PC-3 (cell line): ENCODE measurements at regions not wholly inside any gene's neighbourhood (a gene's known extent, or its start where the extent isn't known, plus 50 kb on each side); places are given as distances from the start of the nearest gene placed in this dataset.

Source experiments
- ATAC-seq: fragments of 200-7000 bp; cut with Tn5 transposase; 2 replicates; pipeline ENCODE4 v1.9.1; 2020; ENCODE audit warnings: mild to moderate bottlenecking, moderate library complexity
- BruUV-seq: library from RNA; stranded (reverse); fragments of 400-500 nt; replicated peaks from 2 replicates; lab custom pipeline; 2021; lab: Mats Ljungman, UMichigan
- CTCF ChIA-PET: fragments of 300-600 bp; sonication (Branson Sonifier 250); formaldehyde crosslinking; loops from one replicate; lab custom pipeline; 2022; ENCODE audit warnings: antibody characterized with exemption; lab: Charles Lee
- POLR2A ChIA-PET: fragments of 300-600 bp; sonication (Branson Sonifier 250); formaldehyde crosslinking; loops from one replicate; lab custom pipeline; 2022; ENCODE audit warnings: antibody characterized with exemption; ENCODE audit not compliant: unreplicated experiment; lab: Charles Lee
- DNase-seq: peaks from one replicate; pipeline ENCODE4 v3.0.0-alpha.2; 2015
- H2AFZ ChIP-seq: fragments of 300-600 bp; sonication (generic); 2 replicates; pipeline ENCODE4 v1.6.0; 2016; ENCODE audit warnings: antibody characterized with exemption, low read length
- H3F3A ChIP-seq: fragments of 300-600 bp; sonication (generic); one replicate; pipeline ENCODE4 v1.6.0; 2017; ENCODE audit warnings: antibody characterized with exemption, low read length, control low read depth, mild to moderate bottlenecking; ENCODE audit not compliant: unreplicated experiment
- H3K27ac ChIP-seq: fragments of 300-600 bp; sonication (generic); 2 replicates; pipeline ENCODE4 v1.5.1; 2016; ENCODE audit warnings: mild to moderate bottlenecking, low read length
- H3K27me3 ChIP-seq: fragments of 300-600 bp; sonication (generic); 2 replicates; pipeline ENCODE4 v1.6.1; 2016; ENCODE audit warnings: low read length, mixed read lengths
- H3K36me3 ChIP-seq: fragments of 300-600 bp; sonication (generic); 2 replicates; pipeline ENCODE4 v1.6.1; 2016; ENCODE audit warnings: low read depth, mixed run types, low read length, mixed read lengths
- H3K4me1 ChIP-seq: fragments of 300-600 bp; sonication (generic); 2 replicates; pipeline ENCODE4 v1.5.1; 2016; ENCODE audit warnings: low read length; ENCODE audit not compliant: insufficient read depth
- H3K4me2 ChIP-seq: fragments of 300-600 bp; sonication (generic); 2 replicates; pipeline ENCODE4 v1.6.0; 2016; ENCODE audit warnings: low read length
- H3K4me3 ChIP-seq: fragments of 300-600 bp; sonication (generic); 2 replicates; pipeline ENCODE4 v1.5.1; 2016; ENCODE audit warnings: mild to moderate bottlenecking, low read length, mixed read lengths
- H3K79me2 ChIP-seq: fragments of 300-600 bp; sonication (generic); 2 replicates; pipeline ENCODE4 v1.6.1; 2017; ENCODE audit warnings: low read length, mixed read lengths
- H3K9ac ChIP-seq: fragments of 300-600 bp; sonication (generic); 2 replicates; pipeline ENCODE4 v1.6.0; 2016; ENCODE audit warnings: mild to moderate bottlenecking, low read length
- H3K9me2 ChIP-seq: fragments of 300-600 bp; sonication (generic); replicated peaks from 2 replicates; pipeline ENCODE4 v1.6.1; 2016; ENCODE audit warnings: mixed run types, low read length, mixed read lengths
- H3K9me3 ChIP-seq: fragments of 300-600 bp; sonication (generic); 2 replicates; pipeline ENCODE4 v1.6.1; 2016; ENCODE audit warnings: low read length, mixed read lengths
- H4K20me1 ChIP-seq: fragments of 300-600 bp; sonication (generic); 2 replicates; pipeline ENCODE4 v1.6.1; 2016; ENCODE audit warnings: low read length, mixed read lengths
- CTCF ChIP-seq: fragments of 300-600 bp; sonication (generic); conservative IDR thresholded peaks from 2 replicates; pipeline ENCODE4 v1.5.1; 2017; ENCODE audit warnings: antibody characterized with exemption, low read depth, mild to moderate bottlenecking, low read length
- EZH2 ChIP-seq: fragments of 300-600 bp; sonication (generic); IDR thresholded peaks from one replicate; pipeline ENCODE4 v1.6.1; 2017; ENCODE audit warnings: antibody characterized with exemption, mild to moderate bottlenecking, low read length; ENCODE audit not compliant: unreplicated experiment
- EZH2phosphoT487 ChIP-seq: fragments of 300-600 bp; sonication (generic); IDR thresholded peaks from 2 replicates; pipeline ENCODE4 v1.6.1; 2018; ENCODE audit warnings: mild to moderate bottlenecking, antibody characterized with exemption, low read length, borderline replicate concordance
- intact Hi-C: fragments of 100-400 bp; cut with micrococcal nuclease; formaldehyde crosslinking; loops from 2 replicates; pipeline ENCODE4 v1.9.0; 2023

DNA sequence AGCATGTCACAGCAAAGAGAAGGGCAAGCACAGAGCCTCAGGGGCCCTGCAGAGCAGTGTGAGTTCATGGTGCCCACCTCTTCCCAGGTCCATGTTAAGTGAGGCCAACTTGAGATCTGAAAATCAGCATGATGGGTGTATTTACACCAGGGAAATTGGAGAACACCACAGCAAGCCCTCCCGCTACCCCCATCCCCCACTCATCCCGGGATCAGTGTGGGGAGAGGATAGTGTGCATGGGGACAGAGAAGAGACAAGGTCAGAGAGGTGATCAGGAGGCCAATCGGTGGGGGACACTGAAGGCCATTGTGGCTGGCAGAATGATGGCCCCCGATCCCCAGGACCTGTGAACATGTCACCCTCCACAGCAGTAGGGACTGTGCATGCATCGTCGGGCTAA lies 54.7 kb downstream of the PTGR3 start:
- Histone ChIP-seq H2AFZ (no peak overlapping the region), H3K9me3 (no peaks in the 10 kb centered on the region), H3K9me2 (no peaks in the 10 kb centered on the region), H4K20me1 (no peaks in the 10 kb centered on the region), H3K79me2 (no peaks in the 10 kb centered on the region), H3K4me1 (no peaks in the 10 kb centered on the region), H3K4me3 (no peak overlapping the region), H3K36me3 (no peaks in the 10 kb centered on the region), H3K4me2 (no peak overlapping the region), H3F3A (no peaks in the 10 kb centered on the region), H3K9ac (no peak overlapping the region), H3K27ac (no peak overlapping the region), H3K27me3 (peaks cover under 1% of the 10 kb centered on the region)
- POLR2A ChIA-PET = no interaction called here
- BruUV-seq = no TSS peak
- ATAC-seq = no peak
- no peak for TF ChIP-seq EZH2phosphoT487
- no peak for TF ChIP-seq EZH2
- TF ChIP-seq CTCF = no peak
- DNase-seq = no peak
- intact Hi-C loops = no loop called here
- CTCF ChIA-PET = no interaction called here

GRCh38 chr18:75143851-75144250 lies 65.1 kb downstream of the PTGR3 start:
- Histone ChIP-seq H3K27me3 (peaks cover 39% of the 10 kb centered on the region), H3K36me3 (no peaks in the 10 kb centered on the region), H3K9ac (no peak overlapping the region), H3K4me3 (no peak overlapping the region), H2AFZ (no peak overlapping the region), H3K4me1 (no peaks in the 10 kb centered on the region), H3K27ac (no peak overlapping the region), H3K9me3 (no peaks in the 10 kb centered on the region), H3F3A (no peaks in the 10 kb centered on the region), H3K79me2 (no peaks in the 10 kb centered on the region), H3K9me2 (no peaks in the 10 kb centered on the region), H4K20me1 (no peaks in the 10 kb centered on the region), H3K4me2 (no peak overlapping the region)
- intact Hi-C loops = no loop called here
- no peak for DNase-seq
- TF ChIP-seq EZH2phosphoT487 = no peak
- TF ChIP-seq CTCF = no peak
- TF ChIP-seq EZH2 = no peak
- CTCF ChIA-PET = interaction anchor here (0.6 kb wide), 1 partner anchor 1208 kb away, joined by 3 read pairs; no protein-coding TSS in a partner anchor
- POLR2A ChIA-PET = interaction anchor here (0.6 kb wide), 1 partner anchor 13 kb away, joined by 3 read pairs; no protein-coding TSS in a partner anchor
- BruUV-seq = no TSS peak
- no peak for ATAC-seq

- POLR2A ChIA-PET = no interaction called here
- H4K20me1 ChIP-seq = no peaks in the 10 kb centered on the region
- no peak for ATAC-seq
Observed at GRCh38 chr18:75142677-75143076, 66.3 kb downstream of the PTGR3 start.

More at GRCh38 chr18:75142677-75143076, 66.3 kb downstream of the PTGR3 start:
- no peaks in the 10 kb centered on the region for H3K9me3 ChIP-seq
- H2AFZ ChIP-seq = no peak overlapping the region
- H3K4me2 ChIP-seq = no peak overlapping the region
- H3K9me2 ChIP-seq = no peaks in the 10 kb centered on the region
- peaks cover 36% of the 10 kb centered on the region for H3K27me3 ChIP-seq
- no peak for DNase-seq
- no peaks in the 10 kb centered on the region for H3F3A ChIP-seq
- CTCF ChIA-PET = no interaction called here
- no peaks in the 10 kb centered on the region for H3K36me3 ChIP-seq
- H3K27ac ChIP-seq = no peak overlapping the region
- H3K4me1 ChIP-seq = no peaks in the 10 kb centered on the region
- no peak overlapping the region for H3K4me3 ChIP-seq
- intact Hi-C loops = no loop called here
- no peak for TF ChIP-seq CTCF
- no peak for TF ChIP-seq EZH2phosphoT487
- no peak for TF ChIP-seq EZH2
- BruUV-seq = no TSS peak
- H3K79me2 ChIP-seq = no peaks in the 10 kb centered on the region
- H3K9ac ChIP-seq = no peak overlapping the region
